ENCODE measurements at regions not wholly inside any gene's neighbourhood (a gene's known extent, or its start where the extent isn't known, plus 50 kb on each side); places are given as distances from the start of the nearest gene placed in this dataset.

GRCh38 chr7:37546677-37547076 is 98.0 kb upstream of the ELMO1 start:
- no peak for TF ChIP-seq CTCF (conservative IDR thresholded peaks at IDR 0.05; ENCODE audit: low read length)
- TF ChIP-seq EZH2phosphoT487 (IDR thresholded peaks at IDR 0.05; ENCODE audit: borderline replicate concordance): no peak

Data from Loucy (cell line).